Vagina (tissue), 2 donors: ENCODE measurements at regions not wholly inside any gene's neighbourhood (a gene's known extent, or its start where the extent isn't known, plus 50 kb on each side); places are given as distances from the start of the nearest gene placed in this dataset.

Experiments
- CTCF ChIP-seq, 3 experiments: fragments of 450-650 bp in 2 of 3; fragments of 200-600 bp in 1 of 3; sonication (generic) in 1 of 3; IDR thresholded peaks; one replicate each; pipeline ENCODE4 v1.5.1; 2017 to 2019; ENCODE audit warnings: antibody characterized with exemption in 3 of 3, mild to moderate bottlenecking in 2 of 3, moderate library complexity in 2 of 3
- POLR2A ChIP-seq, 2 donors: fragments of 450-650 bp; IDR thresholded peaks; one replicate each; pipeline ENCODE4 v1.6.1; 2017; ENCODE audit warnings: antibody characterized with exemption in 2 of 2, mild to moderate bottlenecking in 2 of 2, moderate library complexity in 2 of 2

- TF ChIP-seq CTCF (IDR thresholded peaks at IDR 0.05) (no peak), POLR2A (IDR thresholded peaks at IDR 0.05) (no peak)
Observed at GRCh38 chr14:87489196-87489819, 503.7 kb downstream of the GALC start.
